ENCODE measurements at regions not wholly inside any gene's neighbourhood (a gene's known extent, or its start where the extent isn't known, plus 50 kb on each side); places are given as distances from the start of the nearest gene placed in this dataset.

- no peaks in the 10 kb centered on the region for H3K9me3 ChIP-seq
These were observed 483.5 kb upstream of the PKN2 start for GRCh38 chr1:88200545-88200944.

GRCh38 chr1:88204111-88204510, 480.0 kb upstream of the PKN2 start:
- Histone ChIP-seq H3K27me3 (no peaks in the 10 kb centered on the region), H3K9me3 (no peaks in the 10 kb centered on the region), H3K36me3 (no peaks in the 10 kb centered on the region), H3K27ac (no peak overlapping the region), H3K4me1 (no peaks in the 10 kb centered on the region), H3K4me3 (no peak overlapping the region)
- TF ChIP-seq POLR2A (IDR thresholded peaks at IDR 0.05) (no peak), CTCF (IDR thresholded peaks at IDR 0.05) (no peak), POLR2AphosphoS5 (IDR thresholded peaks at IDR 0.05) (no peak), EP300 (IDR thresholded peaks at IDR 0.05) (no peak)
- WGBS, 2 donors (ENCODE audit: low coverage in 1 of 2), result 61 to 62% methylated on average over 3 of the region's 3 CpGs
- ATAC-seq, result no peak

More at GRCh38 chr1:88200545-88200944, 483.5 kb upstream of the PKN2 start:
- H3K4me3 ChIP-seq, result no peak overlapping the region
- H3K27me3 ChIP-seq, result no peaks in the 10 kb centered on the region
- H3K27ac ChIP-seq, result no peak overlapping the region
- no peak for ATAC-seq
- no peaks in the 10 kb centered on the region for H3K36me3 ChIP-seq
- H3K4me1 ChIP-seq, result no peaks in the 10 kb centered on the region
- 79 to 97% methylated on average over 2 to 3 of the region's 3 CpGs for WGBS, 2 donors (ENCODE audit: low coverage in 1 of 2)
- TF ChIP-seq EP300 (IDR thresholded peaks at IDR 0.05) (no peak), POLR2AphosphoS5 (IDR thresholded peaks at IDR 0.05) (no peak), CTCF (IDR thresholded peaks at IDR 0.05) (no peak), POLR2A (IDR thresholded peaks at IDR 0.05) (no peak)

GRCh38 chr1:88204612-88205167, 479.4 kb upstream of the PKN2 start:
- no peaks in the 10 kb centered on the region for H3K9me3 ChIP-seq
- no peak for ATAC-seq
- H3K4me1 ChIP-seq, result no peaks in the 10 kb centered on the region
- H3K36me3 ChIP-seq, result no peaks in the 10 kb centered on the region
- no peak overlapping the region for H3K27ac ChIP-seq
- 71 to 88% methylated on average over 1 of the region's 1 CpG for WGBS, 2 donors (ENCODE audit: low coverage in 1 of 2)
- no peak overlapping the region for H3K4me3 ChIP-seq
- H3K27me3 ChIP-seq, result no peaks in the 10 kb centered on the region
- TF ChIP-seq POLR2A (IDR thresholded peaks at IDR 0.05), result no peak
- no peak for TF ChIP-seq CTCF (IDR thresholded peaks at IDR 0.05)
- TF ChIP-seq POLR2AphosphoS5 (IDR thresholded peaks at IDR 0.05), result no peak

GRCh38 chr1:88208389-88208788, 475.7 kb upstream of the PKN2 start:
- no peak overlapping the region for H3K27ac ChIP-seq
- H3K9me3 ChIP-seq, result no peaks in the 10 kb centered on the region
- H3K4me3 ChIP-seq, result no peak overlapping the region
- 83% methylated on average over 1 of the region's 1 CpG; no CpG with 5 or more reads in 1 of the 2 donors for WGBS, 2 donors (ENCODE audit: low coverage in 1 of 2)
- H3K27me3 ChIP-seq, result no peaks in the 10 kb centered on the region
- no peak for ATAC-seq
- H3K36me3 ChIP-seq, result no peaks in the 10 kb centered on the region
- no peaks in the 10 kb centered on the region for H3K4me1 ChIP-seq
- TF ChIP-seq EP300 (IDR thresholded peaks at IDR 0.05), result no peak
- TF ChIP-seq CTCF (IDR thresholded peaks at IDR 0.05), result no peak
- TF ChIP-seq POLR2AphosphoS5 (IDR thresholded peaks at IDR 0.05), result no peak
- TF ChIP-seq POLR2A (IDR thresholded peaks at IDR 0.05), result no peak

GRCh38 chr1:88210103-88210787, 473.8 kb upstream of the PKN2 start:
- whole genome bisulfite sequencing, 2 donors (ENCODE audit: low coverage in 1 of 2), result 25 to 54% methylated on average over 1 to 2 of the region's 2 CpGs

More at GRCh38 chr1:88210103-88210787, 473.8 kb upstream of the PKN2 start:
- Histone ChIP-seq H3K36me3 (no peaks in the 10 kb centered on the region), H3K27ac (no peak overlapping the region), H3K9me3 (no peaks in the 10 kb centered on the region), H3K4me1 (no peaks in the 10 kb centered on the region), H3K27me3 (no peaks in the 10 kb centered on the region), H3K4me3 (no peak overlapping the region)
- TF ChIP-seq POLR2AphosphoS5 (IDR thresholded peaks at IDR 0.05) (no peak), EP300 (IDR thresholded peaks at IDR 0.05) (no peak), POLR2A (IDR thresholded peaks at IDR 0.05) (no peak), CTCF (IDR thresholded peaks at IDR 0.05) (no peak)
- ATAC-seq, result no peak
